ENCODE measurements at regions not wholly inside any gene's neighbourhood (a gene's known extent, or its start where the extent isn't known, plus 50 kb on each side); places are given as distances from the start of the nearest gene placed in this dataset.

DNA sequence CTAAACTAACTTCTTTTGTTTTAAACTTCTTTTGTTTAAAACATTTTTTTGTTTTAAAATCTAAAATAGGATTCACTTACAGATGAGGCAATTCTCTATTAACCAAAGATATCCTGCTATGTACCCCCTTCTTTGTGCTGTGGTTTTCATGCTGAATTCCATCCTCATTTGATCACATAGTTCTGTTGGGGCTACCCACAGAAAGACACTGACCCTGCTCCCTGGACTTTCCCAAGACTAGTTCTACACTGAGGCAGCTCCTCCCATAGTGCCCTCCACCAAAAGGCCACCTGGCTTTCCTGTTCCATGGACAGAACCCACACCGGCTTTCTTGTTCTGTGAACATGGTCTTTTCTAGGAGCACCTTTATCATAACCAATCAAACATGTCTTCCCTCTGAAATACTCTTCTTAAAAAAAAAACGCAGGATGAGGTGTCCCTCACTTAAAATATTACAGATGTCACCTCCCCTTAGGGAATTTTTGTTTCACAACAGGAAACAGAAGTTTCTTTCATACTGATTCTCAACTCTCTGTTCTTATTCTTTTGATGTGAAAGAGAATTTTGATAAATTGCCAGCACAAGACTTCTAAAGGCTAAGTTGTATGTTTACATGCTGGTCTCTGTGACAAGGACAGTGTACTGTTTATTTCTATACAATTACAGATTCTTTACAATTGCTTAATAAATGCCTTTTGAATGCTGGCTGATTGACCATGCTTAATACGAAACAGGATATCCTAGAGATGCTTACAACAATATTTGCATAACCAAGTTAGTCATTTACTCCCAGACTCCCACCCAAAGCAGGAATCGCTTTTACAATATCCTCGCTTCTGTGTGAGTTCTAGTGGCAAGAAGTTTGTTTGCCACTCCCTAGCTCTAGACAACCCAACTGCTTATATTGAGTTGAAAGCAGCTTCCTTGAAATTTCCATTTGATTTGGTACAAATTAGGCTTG is 300.4 kb downstream of the DTWD2 start:
- no peak for DNase-seq

DNA sequence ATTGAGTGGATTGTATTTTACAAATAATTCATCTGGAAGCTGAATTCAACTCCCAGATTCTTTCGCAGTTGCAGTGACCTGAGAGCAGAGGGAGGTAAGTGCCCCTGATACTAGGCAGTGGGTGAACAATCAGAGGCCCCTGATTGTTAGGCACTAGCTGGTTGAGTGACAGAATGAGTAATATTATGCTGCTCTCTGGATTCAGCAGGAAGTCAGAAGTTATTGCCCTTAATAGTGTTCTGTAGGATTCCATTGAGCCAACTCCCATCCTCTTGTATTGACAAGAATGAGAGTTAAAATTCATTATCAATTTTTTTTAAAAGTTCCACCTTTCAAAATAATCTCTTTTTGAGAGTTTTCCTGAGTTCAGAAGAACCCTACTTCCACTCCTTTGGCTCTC is 301.2 kb downstream of the DTWD2 start:
- DNase-seq = no peak

DNA sequence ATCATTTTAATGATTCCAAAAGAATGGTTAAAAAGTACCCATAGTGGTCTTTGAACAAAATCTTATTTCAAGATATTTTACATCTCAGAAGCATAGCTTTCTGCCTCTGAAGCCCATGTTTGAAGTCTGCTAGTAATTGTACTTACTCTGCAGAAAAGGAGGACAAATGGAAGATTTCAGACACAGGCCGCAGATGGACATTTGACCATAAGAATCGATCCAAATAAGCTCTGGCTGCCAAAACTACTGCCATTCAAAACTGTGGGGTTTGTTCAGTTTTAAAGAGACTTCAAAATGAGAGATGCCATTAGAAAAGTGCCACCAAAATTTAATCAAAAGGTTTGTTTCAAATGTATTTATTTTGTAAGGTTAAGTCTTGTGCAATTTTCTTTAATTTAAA is 306.7 kb downstream of the DTWD2 start:
- no peak for DNase-seq

DNA sequence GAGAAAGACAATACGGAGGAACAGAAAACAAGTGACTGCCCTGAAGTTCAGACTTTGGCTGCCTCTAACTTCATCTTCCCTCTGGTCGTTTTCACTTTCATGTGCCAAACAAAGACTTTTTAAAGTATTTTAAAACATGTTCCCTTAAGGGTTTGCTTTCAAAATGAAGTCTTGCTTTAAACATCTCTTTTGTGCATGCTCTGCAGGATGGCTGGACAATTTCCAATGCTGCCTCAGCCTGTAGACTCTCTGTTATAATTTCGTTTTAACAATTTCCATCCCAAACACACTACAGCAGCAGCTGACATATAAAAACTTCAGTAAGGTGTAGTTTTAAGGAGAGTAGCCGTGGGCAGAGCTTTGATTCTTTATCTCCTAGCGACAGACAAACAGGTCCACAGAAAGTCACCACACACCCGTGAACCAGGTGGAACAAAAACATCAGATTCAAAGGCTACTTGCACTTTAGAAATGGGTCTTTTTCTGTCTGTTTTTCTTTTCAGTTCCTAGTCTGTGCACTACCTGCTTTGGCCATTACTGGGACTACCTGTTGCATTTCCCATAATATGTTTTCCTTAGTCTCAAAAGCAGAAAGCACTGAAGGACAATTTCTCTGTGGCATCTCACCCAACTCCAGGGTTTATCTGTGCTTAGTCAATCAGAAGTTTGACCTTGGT is 308.9 kb downstream of the DTWD2 start:
- DNase-seq = peak in 1 of 2 experiments; percentile 16

DNA sequence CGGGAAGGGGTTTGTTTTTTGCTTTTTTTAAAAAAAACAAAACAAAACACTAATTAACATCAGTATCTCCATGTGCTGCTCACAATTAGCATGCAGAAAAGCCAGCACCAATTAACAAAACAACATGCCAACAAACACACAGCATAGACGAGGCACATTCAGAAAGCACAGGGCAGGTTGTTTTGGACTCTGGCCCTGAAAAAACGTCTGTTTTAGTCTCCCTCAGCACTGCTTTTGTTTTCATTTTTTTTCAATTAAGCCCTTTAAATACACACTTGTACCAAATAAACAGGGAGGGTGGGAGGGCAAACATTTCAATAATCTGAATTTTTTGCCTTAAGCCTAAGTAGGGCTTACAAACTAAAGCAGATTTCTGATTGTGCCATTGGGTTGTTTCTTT is 309.6 kb downstream of the DTWD2 start:
- no peak for DNase-seq

DNA sequence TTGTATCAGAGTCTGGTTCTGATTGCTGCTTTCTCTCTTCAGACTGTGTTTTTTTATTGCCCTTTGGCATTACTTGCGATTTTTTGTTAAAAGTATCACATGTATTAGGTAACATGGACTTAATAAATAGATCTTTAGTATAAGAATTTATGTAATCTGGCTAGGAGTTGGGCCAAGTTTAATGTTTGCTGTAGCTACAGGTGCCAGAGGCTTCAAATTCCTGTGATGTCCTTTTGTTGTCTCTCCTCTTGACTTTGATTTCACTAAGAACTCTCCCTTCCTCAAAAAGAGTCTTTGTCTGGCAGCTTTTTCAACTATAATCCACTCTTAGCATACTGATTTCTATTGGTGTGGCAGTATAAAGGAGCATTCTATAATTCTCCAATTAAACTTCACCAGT is 313.1 kb downstream of the DTWD2 start:
- DNase-seq = no peak

DNA sequence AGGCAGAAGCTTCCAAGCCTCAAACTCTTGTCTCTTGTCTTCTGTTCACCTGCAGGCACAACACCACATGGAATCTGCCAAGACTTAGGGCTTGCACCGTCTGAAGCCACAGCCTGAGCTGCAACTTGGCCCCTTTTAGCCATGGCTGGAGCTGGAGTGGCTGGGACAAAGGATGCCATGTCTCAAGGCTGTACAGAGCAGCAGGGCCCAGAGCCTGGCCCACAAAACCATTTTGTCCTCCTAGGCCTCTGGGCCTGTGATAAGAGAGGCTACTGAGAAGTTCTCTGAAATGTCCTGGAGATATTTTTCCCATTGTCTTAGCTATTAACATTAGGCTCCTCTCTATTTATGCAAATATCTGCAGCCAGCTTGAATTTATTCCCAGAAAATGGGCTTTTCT is 330.8 kb downstream of the DTWD2 start:
- DNase-seq = no peak

DNA sequence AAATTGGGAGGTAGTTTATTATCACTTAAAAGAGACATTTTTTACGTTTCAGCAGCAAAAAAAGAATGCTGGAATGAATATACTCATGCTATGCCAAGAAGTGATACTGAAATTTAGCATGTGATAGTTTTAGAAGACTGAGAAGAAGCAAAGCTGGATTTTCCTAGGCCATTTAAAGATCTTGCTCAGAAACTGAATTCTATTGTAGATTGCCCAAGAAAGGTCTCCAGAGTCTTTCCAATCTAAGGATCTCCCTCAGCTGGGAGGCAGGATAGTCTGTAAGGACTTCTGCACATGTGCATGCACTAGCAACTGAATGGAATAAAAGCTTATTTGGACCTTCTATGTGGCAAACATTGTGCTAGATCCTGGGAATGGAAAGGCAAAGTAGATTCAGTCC is 334.5 kb downstream of the DTWD2 start:
- no peak for DNase-seq

DNA sequence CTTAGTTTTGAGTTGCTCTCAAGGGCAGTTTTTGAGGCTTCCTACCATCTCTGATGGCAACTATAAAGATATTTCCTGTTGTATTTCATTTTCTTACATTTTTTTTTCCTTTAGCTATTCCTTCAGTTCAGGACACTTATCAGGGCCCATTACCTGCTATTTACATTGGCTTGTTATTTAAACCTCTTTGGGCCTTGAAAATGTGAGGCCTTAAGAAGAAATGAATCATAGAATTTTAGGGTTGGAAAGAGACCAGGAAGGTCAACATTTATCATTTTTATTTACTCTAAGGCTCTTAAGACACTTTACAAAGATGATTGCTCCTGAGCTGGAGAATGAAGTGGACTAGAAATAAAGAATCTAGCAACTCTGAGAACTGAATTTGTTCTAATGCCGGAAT is 335.2 kb downstream of the DTWD2 start:
- DNase-seq = no peak

DNA sequence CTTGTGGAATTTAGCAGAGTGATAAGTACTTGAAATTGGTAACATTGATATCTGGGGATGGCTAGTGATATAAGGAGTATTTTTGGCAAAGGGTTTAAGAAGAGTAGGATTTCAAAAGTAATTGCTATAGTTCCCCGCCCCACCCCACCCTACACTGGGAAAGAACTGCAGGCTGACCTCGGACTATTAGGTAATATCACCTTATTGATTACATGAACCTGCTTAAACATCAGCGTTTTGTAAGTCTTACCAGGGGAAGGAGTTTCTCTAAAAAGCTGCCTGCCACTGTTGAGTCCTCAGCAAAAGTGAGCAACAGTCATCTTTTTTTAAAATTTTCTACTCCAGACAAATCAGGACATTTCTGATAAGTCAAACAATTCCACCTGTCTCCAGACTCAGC is 337.3 kb downstream of the DTWD2 start:
- no peak for DNase-seq

DNA sequence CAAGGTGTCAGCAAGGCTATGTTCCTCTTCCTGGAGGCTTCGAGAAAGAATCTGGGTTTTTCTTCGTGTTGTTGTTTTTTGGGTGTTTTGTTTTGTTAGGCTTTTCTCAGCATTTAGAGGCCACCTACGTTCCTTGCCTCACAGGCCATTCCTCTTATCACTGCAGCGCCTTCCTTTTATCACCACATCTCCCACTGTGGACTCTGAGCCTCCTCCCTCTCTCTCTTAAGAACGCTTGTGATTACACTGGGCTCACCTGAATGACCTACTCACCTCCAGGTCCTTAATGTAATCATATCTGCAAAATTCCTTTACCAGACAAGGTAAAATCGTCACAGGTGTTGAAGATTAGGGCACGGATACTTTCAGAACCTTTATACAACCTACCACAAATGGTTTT is 340.8 kb downstream of the DTWD2 start:
- DNase-seq = no peak

DNA sequence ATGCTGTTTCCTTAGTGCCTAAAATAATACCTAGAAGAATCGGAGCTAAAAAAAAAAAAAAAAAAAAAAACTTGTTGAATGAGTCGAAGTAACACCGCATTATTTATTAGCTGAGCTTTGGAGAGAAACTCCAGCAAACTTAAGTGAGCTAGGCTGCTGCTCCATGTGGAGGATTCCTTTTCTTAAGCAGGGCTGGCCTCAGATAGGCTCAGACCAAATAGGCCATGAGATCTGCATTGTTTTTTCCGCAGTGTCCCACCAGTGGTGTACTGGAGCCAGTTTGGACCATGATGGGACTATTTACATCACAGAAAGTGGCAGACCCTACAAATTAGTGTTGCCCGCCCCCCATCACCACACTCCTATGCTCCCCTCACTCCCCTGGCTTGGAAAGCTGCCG is 341.4 kb downstream of the DTWD2 start:
- DNase-seq = no peak

DNA sequence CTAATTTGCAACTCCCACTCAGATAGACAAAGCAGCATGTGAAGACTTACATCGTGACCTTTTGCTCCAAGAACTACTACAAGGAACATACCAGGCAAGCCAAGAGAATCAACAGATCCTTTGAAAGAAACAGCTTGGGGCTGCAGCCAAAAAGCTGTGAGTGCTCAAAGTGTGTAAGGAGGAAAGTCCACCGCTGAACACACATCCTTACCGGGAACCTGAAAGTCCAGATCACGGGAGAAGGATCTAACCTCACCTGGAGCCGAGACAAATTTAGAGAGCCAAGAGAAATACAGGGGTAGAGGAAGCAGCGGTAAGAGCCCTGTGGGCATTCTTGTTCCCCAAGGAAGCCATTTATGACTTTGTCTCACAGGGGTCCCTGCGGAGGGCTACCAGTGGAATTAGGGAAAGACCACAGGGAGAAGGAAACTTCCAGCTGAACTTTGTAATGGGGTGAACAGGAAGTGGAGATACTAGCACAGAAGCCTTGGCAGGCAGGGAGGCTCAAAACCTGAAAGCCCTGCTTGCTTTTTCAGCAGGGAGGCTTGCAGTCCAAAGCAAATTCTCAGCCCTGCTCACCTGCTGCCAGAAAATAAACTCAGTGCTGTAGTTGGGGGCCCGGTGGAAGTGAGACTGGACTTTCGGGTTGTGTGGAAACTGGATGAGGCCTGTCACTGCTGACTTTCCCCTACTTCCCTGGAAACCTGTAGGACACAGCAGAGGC is 350.2 kb downstream of the DTWD2 start:
- no peak for DNase-seq

DNA sequence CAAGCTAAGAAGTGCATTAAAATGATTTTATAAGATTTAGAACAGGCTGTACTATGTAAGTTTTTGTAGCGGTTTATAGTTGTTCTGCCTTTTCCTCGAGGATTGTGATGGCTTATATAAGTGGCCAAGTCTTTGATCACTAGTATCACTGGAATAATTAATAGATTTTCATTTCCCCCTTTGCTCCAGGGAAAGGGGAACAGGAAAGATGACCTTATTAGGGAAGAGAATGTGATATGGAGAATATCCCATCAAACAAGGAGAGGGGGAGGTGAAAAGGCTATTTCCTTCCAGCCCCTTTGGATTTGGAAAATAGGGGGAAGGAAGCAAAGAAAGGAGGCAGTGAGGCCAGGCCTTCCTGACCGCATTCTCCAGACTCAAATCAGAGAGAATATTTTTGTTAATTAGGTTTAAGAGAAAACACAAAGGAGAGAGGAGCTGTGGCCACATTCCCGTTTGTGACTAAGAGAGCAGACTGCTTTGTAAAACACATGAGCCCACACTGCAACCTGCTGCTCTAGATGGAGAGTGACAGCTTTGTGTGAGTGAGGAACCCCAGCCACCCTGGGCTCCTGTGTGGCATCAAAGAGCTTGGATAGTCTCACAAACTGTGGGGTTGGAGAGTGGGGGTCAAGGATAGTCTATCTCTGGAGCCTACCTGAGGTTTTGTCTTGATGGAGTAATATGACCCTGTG is 359.5 kb downstream of the DTWD2 start:
- DNase-seq = peak in 1 of 2 experiments; percentile 4

DNA sequence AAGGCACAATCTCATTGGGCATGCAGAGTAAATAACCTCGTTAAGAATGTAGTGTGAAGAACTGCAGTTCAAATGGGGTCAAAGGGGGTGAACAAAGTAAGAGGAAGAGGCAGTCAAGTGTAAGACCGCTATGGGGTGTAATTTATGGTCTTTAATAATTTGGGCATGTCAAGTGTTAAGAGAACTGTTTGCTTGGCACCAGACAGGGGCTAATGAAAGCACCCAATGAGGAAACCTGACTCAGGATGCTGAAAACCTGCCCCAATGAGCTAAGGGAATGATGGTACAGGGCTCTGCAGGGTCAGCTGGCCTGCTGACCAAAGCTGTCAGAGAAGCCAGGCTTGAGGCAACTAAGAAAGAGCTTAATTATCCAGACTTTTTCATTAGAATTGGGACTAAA is 368.1 kb downstream of the DTWD2 start:
- DNase-seq = no peak

DNA sequence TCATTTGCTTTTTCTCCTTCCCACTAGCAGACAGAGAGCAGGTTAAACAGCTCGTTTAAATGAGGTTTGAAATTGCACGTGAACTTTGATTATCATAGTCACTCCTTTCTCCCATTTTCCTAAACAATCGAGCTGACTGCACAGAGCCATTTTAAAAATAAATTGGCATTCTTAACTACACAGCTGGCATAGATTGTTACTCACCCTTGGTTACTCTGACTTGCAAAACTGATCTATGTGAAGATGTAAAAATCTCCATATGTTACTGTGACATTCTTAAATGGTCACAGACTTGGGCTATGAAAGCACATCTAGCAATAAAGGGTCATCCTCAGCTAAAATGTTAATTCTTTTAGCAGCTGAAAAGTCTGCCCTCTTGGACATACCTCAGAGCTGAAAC is 368.5 kb downstream of the DTWD2 start:
- no peak for DNase-seq

DNA sequence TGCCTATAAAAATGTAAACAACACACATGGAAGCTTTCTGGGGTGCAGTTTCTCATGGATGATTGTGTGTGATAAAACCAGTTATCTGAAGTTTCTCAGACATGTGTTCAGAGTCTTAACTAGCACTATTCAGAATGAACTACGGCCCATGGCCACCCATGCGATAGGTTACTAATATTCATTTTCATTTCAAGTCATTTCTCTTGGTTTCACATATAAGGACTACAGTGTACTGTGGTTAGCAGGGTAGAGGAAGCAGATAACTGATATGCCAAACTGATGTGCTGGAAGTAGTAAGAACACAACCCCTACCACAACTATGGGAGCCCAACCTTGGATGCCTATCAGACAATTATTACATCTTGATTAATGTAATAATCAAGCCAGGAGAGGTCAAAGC is 372.1 kb downstream of the DTWD2 start:
- no peak for DNase-seq

DNA sequence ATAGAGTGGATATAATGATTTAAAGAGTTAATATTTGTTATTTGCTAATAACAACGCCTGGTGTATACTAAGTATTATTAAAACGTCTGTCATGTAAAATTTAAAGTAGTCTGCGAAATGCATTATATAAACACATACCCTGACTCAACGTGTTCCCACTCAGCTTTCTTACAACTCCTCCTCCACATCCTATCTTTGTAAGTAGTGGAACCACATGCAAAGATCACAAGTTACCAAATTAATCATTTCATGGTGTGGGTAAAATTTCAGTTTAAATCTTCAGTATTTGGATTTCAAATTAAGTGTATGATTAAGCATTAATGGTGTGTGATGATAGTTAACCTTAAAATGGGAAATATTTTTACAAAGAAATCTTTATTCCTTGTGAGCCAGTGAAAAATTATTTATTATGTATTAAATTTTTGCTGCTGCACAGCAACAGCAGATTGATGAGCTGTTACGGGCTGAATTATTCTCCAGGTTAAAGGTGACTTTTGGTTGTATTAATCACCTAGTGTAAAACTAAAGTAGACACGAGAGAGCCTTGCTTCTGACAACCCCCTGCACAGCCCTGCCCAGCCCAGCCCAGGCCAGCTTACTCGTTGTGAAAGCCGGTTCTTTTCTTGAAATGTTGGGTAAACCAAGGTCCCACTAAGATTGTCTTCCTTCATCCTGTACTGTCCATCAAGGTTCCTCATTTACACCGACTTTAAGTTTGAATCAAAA is 373.5 kb downstream of the DTWD2 start:
- DNase-seq = no peak

DNA sequence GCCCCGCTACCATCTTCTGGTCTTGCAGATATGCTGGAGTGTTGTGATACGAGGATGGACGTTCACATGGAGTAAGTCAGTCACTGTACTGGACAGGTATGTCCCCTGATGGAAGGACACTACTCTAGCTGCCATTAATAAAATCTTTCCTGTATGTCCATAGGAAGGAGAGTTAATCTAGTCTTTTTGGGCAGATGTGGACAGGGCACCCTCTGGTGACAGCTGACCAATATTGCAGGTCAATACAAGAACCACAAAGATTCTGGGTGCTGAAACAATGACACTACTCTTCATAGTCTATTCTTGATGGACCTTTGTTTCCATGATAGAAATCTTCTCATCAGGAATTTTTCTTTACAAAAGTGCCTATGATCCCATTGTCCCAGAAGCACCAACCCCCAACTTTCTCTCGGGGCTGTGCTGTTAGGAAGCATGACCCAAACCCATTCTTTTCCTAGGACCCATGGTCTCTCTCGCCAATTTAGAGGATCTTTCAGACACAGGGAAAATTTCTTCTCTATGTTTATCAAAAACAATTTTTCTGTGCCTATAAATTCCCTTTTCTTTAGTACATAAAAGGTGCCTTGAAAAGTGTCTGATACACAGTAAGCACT is 376.9 kb downstream of the DTWD2 start:
- peak in 1 of 2 experiments; percentile 31 for DNase-seq

DNA sequence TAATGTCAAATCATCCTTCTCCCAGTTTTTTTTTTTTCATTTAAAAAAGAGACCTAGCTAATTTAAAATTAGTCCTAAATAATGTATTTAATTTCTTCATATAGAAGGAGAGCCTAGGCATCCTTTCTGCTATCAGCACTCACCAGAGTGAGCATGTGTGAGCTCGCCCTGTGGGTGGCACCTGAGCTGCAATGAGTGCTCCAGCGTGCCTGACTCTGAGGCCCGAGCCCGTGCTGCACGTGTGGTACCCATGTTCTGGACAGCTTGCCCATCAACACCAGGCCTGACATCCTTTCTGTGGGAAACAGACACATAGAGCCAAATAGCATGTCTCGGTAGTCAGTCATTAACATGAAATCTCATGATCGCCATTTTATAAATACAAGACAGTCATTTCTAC is 381.4 kb downstream of the DTWD2 start:
- no peak for DNase-seq

DNA sequence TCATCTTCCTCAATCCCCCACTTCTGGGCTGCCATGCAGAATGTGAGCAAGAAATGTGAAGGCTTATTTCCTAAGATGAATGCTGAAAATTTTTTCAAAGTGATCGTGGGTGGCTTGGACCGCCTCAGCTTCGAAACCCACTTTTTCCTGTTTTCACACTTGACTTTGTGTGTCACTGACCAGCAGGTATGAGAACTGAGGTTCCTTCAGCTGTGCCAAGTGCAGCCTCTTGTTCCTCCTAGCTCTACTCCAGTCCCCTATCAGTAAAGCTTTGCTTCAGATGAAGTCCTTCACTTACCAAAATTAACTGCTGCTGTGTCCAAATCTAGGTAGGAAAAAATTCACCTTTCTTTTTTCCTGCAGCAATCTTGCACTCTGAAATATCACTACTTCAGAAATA is 382.6 kb downstream of the DTWD2 start:
- DNase-seq = no peak

DNA sequence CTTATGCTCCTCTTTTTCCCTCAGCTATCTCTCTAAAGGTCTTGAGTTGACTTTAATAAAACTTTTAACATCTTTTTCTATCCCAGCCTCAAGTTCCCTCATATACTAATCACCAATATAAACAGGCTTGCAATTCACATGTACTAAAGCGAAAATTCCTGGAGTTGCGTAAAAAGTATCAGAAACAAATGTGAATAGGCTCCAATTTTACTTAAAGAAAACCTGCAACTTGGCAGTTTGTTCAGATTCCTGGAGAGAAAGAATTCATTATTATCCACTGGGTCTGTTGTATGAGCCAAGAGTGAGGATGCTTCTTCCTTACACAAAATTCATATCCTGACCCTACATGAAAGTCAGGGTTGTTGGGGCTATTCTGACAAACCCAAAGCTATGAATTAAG is 384.2 kb downstream of the DTWD2 start:
- no peak for DNase-seq

Measured in NCI-H446 (cell line).